HepG2 (cell line): ENCODE measurements at regions not wholly inside any gene's neighbourhood (a gene's known extent, or its start where the extent isn't known, plus 50 kb on each side); places are given as distances from the start of the nearest gene placed in this dataset.

Experiments
- ATAC-seq: fragments of 200-7000 bp; cut with Tn5 transposase; 3 replicates; pipeline ENCODE4 v1.9.1; 2020; ENCODE audit warnings: mild to moderate bottlenecking, moderate library complexity
- BruUV-seq: library from RNA; stranded (reverse); fragments of 400-500 nt; replicated peaks from 2 replicates; lab custom pipeline; 2021; lab: Mats Ljungman, UMichigan
- CTCF ChIA-PET: fragments of 300-600 bp; formaldehyde crosslinking; extraction: SDS; loops from one replicate; lab custom pipeline; 2021; ENCODE audit warnings: low total read pairs, inconsistent platforms, low intra/inter-chr PET ratio; lab: Yijun Ruan, JAX
- POLR2A ChIA-PET: fragments of 350-600 bp; sonication (Branson Sonifier 250); formaldehyde crosslinking; loops from one replicate; lab custom pipeline; 2020; ENCODE audit warnings: antibody characterized with exemption, inconsistent platforms; lab: Yijun Ruan, JAX
- DNase-seq: peaks from one replicate; pipeline ENCODE4 v3.0.0-alpha.2; 2015; ENCODE audit warnings: low spot score
- FAIRE-seq: peaks from 3 replicates; lab custom pipeline; 2011; peaks lifted over from hg19 to GRCh38; lab: Jason Lieb, UNC
- H2AFZ ChIP-seq: one replicate; pipeline ENCODE4 v1.6.1; 2011; ENCODE audit warnings: low read length, inconsistent platforms
- H3K27ac ChIP-seq: fragments of 300-600 bp; 3 replicates; pipeline ENCODE4 v1.8.0; 2011; ENCODE audit warnings: mixed run types, mild to moderate bottlenecking, mixed read lengths, low read length, inconsistent platforms; ENCODE audit not compliant: insufficient read depth; ENCODE audit errors: extremely low read length
- H3K27me3 ChIP-seq, 2 experiments: fragments of 200-600 bp in 1 of 2; 2 replicates in 1 of 2; 3 replicates in 1 of 2; pipeline versions ENCODE4 v1.6.0 to v1.8.0; 2011; ENCODE audit warnings: low read length in 2 of 2, mild to moderate bottlenecking in 2 of 2, moderate library complexity in 2 of 2, inconsistent platforms in 1 of 2; ENCODE audit not compliant: insufficient read depth in 2 of 2, control insufficient read depth in 1 of 2
- H3K36me3 ChIP-seq, 2 experiments: fragments of 200-600 bp in 1 of 2; replicated peaks in 1 of 2; 2 replicates in 1 of 2; 3 replicates in 1 of 2; pipeline versions ENCODE4 v1.5.1 to v1.8.0; 2011; ENCODE audit warnings: low read length in 2 of 2, inconsistent platforms in 1 of 2; ENCODE audit not compliant: insufficient read depth in 2 of 2, control insufficient read depth in 1 of 2
- H3K4me1 ChIP-seq: 2 replicates; pipeline ENCODE4 v1.5.1; 2012; ENCODE audit warnings: low read length, inconsistent platforms; ENCODE audit not compliant: insufficient read depth
- H3K4me2 ChIP-seq: 2 replicates; pipeline ENCODE4 v1.6.0; 2011; ENCODE audit warnings: low read depth, low read length, inconsistent platforms
- H3K4me3 ChIP-seq, 3 experiments: fragments of 200-600 bp in 1 of 3; sonication (generic), shearing (Covaris generic) in 1 of 3; replicated peaks in 1 of 3; 2 replicates each; pipeline ENCODE4 v1.5.1; 2011 to 2016; ENCODE audit warnings: low read length in 3 of 3, inconsistent platforms in 2 of 3, low read depth in 2 of 3, mild to moderate bottlenecking in 2 of 3, control low read depth in 1 of 3, mixed read lengths in 1 of 3; ENCODE audit not compliant: insufficient read depth in 1 of 3
- H3K79me2 ChIP-seq: one replicate; pipeline ENCODE4 v1.6.1; 2011; ENCODE audit warnings: low read length, inconsistent platforms; ENCODE audit not compliant: insufficient read depth
- H3K9ac ChIP-seq: 2 replicates; pipeline ENCODE4 v1.6.0; 2011; ENCODE audit warnings: mild to moderate bottlenecking, low read depth, low read length, inconsistent platforms; ENCODE audit not compliant: insufficient read depth
- H3K9me3 ChIP-seq: 2 replicates; pipeline ENCODE4 v1.5.1; 2012; ENCODE audit warnings: mild to moderate bottlenecking, low read length
- H4K20me1 ChIP-seq: 2 replicates; pipeline ENCODE4 v1.6.0; 2011; ENCODE audit warnings: inconsistent platforms, mild to moderate bottlenecking, low read length, moderate library complexity; ENCODE audit not compliant: insufficient read depth
- MAFG ChIP-seq: sonication (generic); formaldehyde crosslinking; IDR thresholded peaks from 2 replicates; pipeline ENCODE4 v1.5.1; 2020; ENCODE audit warnings: mild to moderate bottlenecking, missing genetic modification reagents
- MYC ChIP-seq: sonication (generic); formaldehyde crosslinking; IDR thresholded peaks from 2 replicates; pipeline ENCODE4 v1.9.0; 2021; ENCODE audit warnings: missing genetic modification reagents, borderline replicate concordance
- RNF219 ChIP-seq: sonication (generic); formaldehyde crosslinking; IDR thresholded peaks from 2 replicates; pipeline ENCODE4 v1.5.0; 2020; ENCODE audit warnings: mild to moderate bottlenecking, missing genetic modification reagents
- ZBTB38 ChIP-seq: sonication (generic); formaldehyde crosslinking; IDR thresholded peaks from 2 replicates; pipeline ENCODE4 v1.5.1; 2020; ENCODE audit warnings: mild to moderate bottlenecking, missing genetic modification reagents
- ZNF558 ChIP-seq: sonication (generic); formaldehyde crosslinking; IDR thresholded peaks from 2 replicates; pipeline ENCODE4 v1.9.0; 2022; ENCODE audit warnings: mild to moderate bottlenecking, missing genetic modification reagents, borderline replicate concordance
- ZNF609 ChIP-seq: sonication (generic); formaldehyde crosslinking; IDR thresholded peaks from 2 replicates; pipeline ENCODE4 v1.4.0; 2020; ENCODE audit warnings: mild to moderate bottlenecking, missing genetic modification reagents, borderline replicate concordance
- ZNF691 ChIP-seq: sonication (generic); formaldehyde crosslinking; IDR thresholded peaks from 2 replicates; pipeline ENCODE4 v1.4.0; 2020; ENCODE audit warnings: missing genetic modification reagents, low read depth, mild to moderate bottlenecking, borderline replicate concordance
- WGBS: methylation state at CpG from one replicate; pipeline ENCODE4 v1.1.6; 2017; ENCODE audit warnings: low lambda C conversion rate; 5-methylcytosine and 5-hydroxymethylcytosine counted together
- in situ Hi-C: cut with HindIII; loops from 2 replicates; pipeline ENCODE4 v1.10.0; 2017; ENCODE audit warnings: low pct_unique_long_range_greater_than_20kb; ENCODE audit not compliant: extremely low pct_ligation_motif_present
- intact Hi-C: fragments of 100-400 bp; cut with micrococcal nuclease; formaldehyde crosslinking; loops from one replicate; pipeline ENCODE4 v1.10.0; 2022; ENCODE audit not compliant: unreplicated experiment
- TF ChIP-seq, protein P1 (sequence below): sonication (generic); formaldehyde crosslinking; IDR thresholded peaks from 2 replicates; pipeline ENCODE4 v1.9.0; 2021; ENCODE audit warnings: missing genetic modification reagents, mild to moderate bottlenecking, borderline replicate concordance
- TF ChIP-seq, protein P2 (sequence below): sonication (generic); formaldehyde crosslinking; IDR thresholded peaks from 2 replicates; pipeline ENCODE4 v1.5.0; 2020; ENCODE audit warnings: mild to moderate bottlenecking, missing genetic modification reagents

GRCh38 chr3:144989807-144990206 is 1018.2 kb downstream of the DIPK2A start (continued):
- TF ChIP-seq ZNF609 (CRISPR knock-in tag) (no peak), ZNF691 (CRISPR knock-in tag) (no peak)
- TF ChIP-seq, protein P1, sequence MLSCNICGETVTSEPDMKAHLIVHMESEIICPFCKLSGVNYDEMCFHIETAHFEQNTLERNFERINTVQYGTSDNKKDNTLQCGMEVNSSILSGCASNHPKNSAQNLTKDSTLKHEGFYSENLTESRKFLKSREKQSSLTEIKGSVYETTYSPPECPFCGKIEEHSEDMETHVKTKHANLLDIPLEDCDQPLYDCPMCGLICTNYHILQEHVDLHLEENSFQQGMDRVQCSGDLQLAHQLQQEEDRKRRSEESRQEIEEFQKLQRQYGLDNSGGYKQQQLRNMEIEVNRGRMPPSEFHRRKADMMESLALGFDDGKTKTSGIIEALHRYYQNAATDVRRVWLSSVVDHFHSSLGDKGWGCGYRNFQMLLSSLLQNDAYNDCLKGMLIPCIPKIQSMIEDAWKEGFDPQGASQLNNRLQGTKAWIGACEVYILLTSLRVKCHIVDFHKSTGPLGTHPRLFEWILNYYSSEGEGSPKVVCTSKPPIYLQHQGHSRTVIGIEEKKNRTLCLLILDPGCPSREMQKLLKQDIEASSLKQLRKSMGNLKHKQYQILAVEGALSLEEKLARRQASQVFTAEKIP (CRISPR knock-in tag) = no peak
- TF ChIP-seq, all 625 proteins: peak for 0

DNA sequence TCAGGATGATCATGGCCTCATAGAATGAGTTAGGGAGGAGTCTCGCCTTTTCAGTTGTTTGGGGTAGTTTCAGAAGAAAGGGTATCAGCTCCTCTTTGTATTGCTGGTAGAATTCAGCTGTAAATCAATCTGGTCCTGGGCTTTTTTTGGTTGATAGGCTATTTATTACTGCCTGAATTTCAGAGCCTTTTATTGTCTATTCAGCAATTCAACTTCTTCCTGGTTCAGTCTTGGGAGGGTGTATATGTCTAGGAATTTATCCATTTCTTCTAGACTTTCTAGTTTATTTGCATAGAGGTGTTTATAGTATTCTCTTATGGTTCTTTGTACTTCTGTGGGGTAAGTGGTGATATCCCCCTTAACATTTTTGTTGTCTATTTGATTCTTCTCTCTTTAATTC is 1024.2 kb downstream of the DIPK2A start:
- FAIRE-seq (no peak), DNase-seq (no peak), ATAC-seq (no peak)
- H2AFZ ChIP-seq = no peak overlapping the region
- WGBS = 0% methylated on average over 1 of the region's 1 CpG
- no peaks in the 10 kb centered on the region for H3K79me2 ChIP-seq
- no peak overlapping the region for H3K9ac ChIP-seq
- no peak overlapping the region for H3K27ac ChIP-seq
- CTCF ChIA-PET = no interaction called here
- BruUV-seq = no TSS peak
- no peaks in the 10 kb centered on the region for H3K36me3 ChIP-seq
- no peaks in the 10 kb centered on the region for H3K27me3 ChIP-seq
- in situ Hi-C loops = no loop called here
- no peaks in the 10 kb centered on the region for H4K20me1 ChIP-seq
- H3K9me3 ChIP-seq = peaks cover 30% of the 10 kb centered on the region
- no peak overlapping the region for H3K4me2 ChIP-seq
- H3K4me3 ChIP-seq = no peak overlapping the region
- POLR2A ChIA-PET = no interaction called here
- no peaks in the 10 kb centered on the region for H3K4me1 ChIP-seq
- intact Hi-C loops = no loop called here
- TF ChIP-seq MAFG (CRISPR knock-in tag) (no peak), RNF219 (CRISPR knock-in tag) (no peak), ZBTB38 (no peak), MYC (CRISPR knock-in tag) (no peak), ZNF558 (CRISPR knock-in tag) (no peak)
- TF ChIP-seq, protein P2, sequence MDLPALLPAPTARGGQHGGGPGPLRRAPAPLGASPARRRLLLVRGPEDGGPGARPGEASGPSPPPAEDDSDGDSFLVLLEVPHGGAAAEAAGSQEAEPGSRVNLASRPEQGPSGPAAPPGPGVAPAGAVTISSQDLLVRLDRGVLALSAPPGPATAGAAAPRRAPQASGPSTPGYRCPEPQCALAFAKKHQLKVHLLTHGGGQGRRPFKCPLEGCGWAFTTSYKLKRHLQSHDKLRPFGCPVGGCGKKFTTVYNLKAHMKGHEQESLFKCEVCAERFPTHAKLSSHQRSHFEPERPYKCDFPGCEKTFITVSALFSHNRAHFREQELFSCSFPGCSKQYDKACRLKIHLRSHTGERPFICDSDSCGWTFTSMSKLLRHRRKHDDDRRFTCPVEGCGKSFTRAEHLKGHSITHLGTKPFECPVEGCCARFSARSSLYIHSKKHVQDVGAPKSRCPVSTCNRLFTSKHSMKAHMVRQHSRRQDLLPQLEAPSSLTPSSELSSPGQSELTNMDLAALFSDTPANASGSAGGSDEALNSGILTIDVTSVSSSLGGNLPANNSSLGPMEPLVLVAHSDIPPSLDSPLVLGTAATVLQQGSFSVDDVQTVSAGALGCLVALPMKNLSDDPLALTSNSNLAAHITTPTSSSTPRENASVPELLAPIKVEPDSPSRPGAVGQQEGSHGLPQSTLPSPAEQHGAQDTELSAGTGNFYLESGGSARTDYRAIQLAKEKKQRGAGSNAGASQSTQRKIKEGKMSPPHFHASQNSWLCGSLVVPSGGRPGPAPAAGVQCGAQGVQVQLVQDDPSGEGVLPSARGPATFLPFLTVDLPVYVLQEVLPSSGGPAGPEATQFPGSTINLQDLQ (CRISPR knock-in tag) = no peak
